ENCODE measurements at regions not wholly inside any gene's neighbourhood (a gene's known extent, or its start where the extent isn't known, plus 50 kb on each side); places are given as distances from the start of the nearest gene placed in this dataset.
"Not testable (repeated sequence)": the region's sequence is repeated elsewhere in the genome, so short reads cannot be mapped to it uniquely, and the experiment has no call there.

- H3K4me3 ChIP-seq (ENCODE audit: low read depth in 1 of 2, low read length in 2 of 2) = no peak overlapping the region
- no peaks in the 10 kb centered on the region for H3K36me3 ChIP-seq (ENCODE audit: insufficient read depth, low read length)
- no peak overlapping the region for H3K27ac ChIP-seq (ENCODE audit: low read depth, low read length)
- no peaks in the 10 kb centered on the region for H3K27me3 ChIP-seq (ENCODE audit: control insufficient read depth in 1 of 2, insufficient read depth in 2 of 2, low read length in 2 of 2)
- no peaks in the 10 kb centered on the region for H3K4me1 ChIP-seq (ENCODE audit: insufficient read depth, low read length)
- H3K9ac ChIP-seq (ENCODE audit: low read length) = no peak overlapping the region
- no peaks in the 10 kb centered on the region for H3K9me3 ChIP-seq (ENCODE audit: low read length)
These were observed 263.2 kb downstream of the GJA1 start for GRCh38 chr6:121698617-121699016.

- H3K27ac ChIP-seq (ENCODE audit: low read depth, low read length); H3K27me3 ChIP-seq (ENCODE audit: control insufficient read depth in 1 of 2, insufficient read depth in 2 of 2, low read length in 2 of 2); H3K4me3 ChIP-seq (ENCODE audit: low read depth in 1 of 2, low read length in 2 of 2); H3K36me3 ChIP-seq (ENCODE audit: insufficient read depth, low read length); H3K9me3 ChIP-seq (ENCODE audit: low read length); H3K4me1 ChIP-seq (ENCODE audit: insufficient read depth, low read length); H3K9ac ChIP-seq (ENCODE audit: low read length): not testable (repeated sequence)
These were observed 267.7 kb downstream of the GJA1 start for GRCh38 chr6:121703129-121703528.

GRCh38 chr6:121711472-121711871, 276.0 kb downstream of the GJA1 start:
- no peak overlapping the region for H3K4me3 ChIP-seq (ENCODE audit: low read depth in 1 of 2, low read length in 2 of 2)
- H3K9ac ChIP-seq (ENCODE audit: low read length) = no peak overlapping the region
- H3K36me3 ChIP-seq (ENCODE audit: insufficient read depth, low read length) = no peaks in the 10 kb centered on the region
- no peak overlapping the region for H3K27ac ChIP-seq (ENCODE audit: low read depth, low read length)
- peaks cover 5% of the 10 kb centered on the region for H3K4me1 ChIP-seq (ENCODE audit: insufficient read depth, low read length)
- no peaks in the 10 kb centered on the region for H3K9me3 ChIP-seq (ENCODE audit: low read length)
- H3K27me3 ChIP-seq (ENCODE audit: control insufficient read depth in 1 of 2, insufficient read depth in 2 of 2, low read length in 2 of 2) = no peaks in the 10 kb centered on the region

GRCh38 chr6:121717686-121718085, 282.2 kb downstream of the GJA1 start:
- Histone ChIP-seq H3K27ac (ENCODE audit: low read depth, low read length) (no peak overlapping the region), H3K9me3 (ENCODE audit: low read length) (no peaks in the 10 kb centered on the region), H3K9ac (ENCODE audit: low read length) (no peak overlapping the region), H3K36me3 (ENCODE audit: insufficient read depth, low read length) (no peaks in the 10 kb centered on the region), H3K4me3 (ENCODE audit: low read depth in 1 of 2, low read length in 2 of 2) (no peak overlapping the region), H3K4me1 (ENCODE audit: insufficient read depth, low read length) (peaks cover 5% of the 10 kb centered on the region), H3K27me3 (ENCODE audit: control insufficient read depth in 1 of 2, insufficient read depth in 2 of 2, low read length in 2 of 2) (no peaks in the 10 kb centered on the region)

- H3K27ac ChIP-seq (ENCODE audit: low read depth, low read length); H3K9ac ChIP-seq (ENCODE audit: low read length): not testable (repeated sequence)
These were observed 285.4 kb downstream of the GJA1 start for GRCh38 chr6:121720867-121721266.

GRCh38 chr6:121723623-121724022, 288.2 kb downstream of the GJA1 start:
- Histone ChIP-seq H3K27me3 (ENCODE audit: control insufficient read depth in 1 of 2, insufficient read depth in 2 of 2, low read length in 2 of 2) (no peaks in the 10 kb centered on the region), H3K4me3 (ENCODE audit: low read depth in 1 of 2, low read length in 2 of 2) (no peak overlapping the region), H3K9me3 (ENCODE audit: low read length) (no peaks in the 10 kb centered on the region), H3K4me1 (ENCODE audit: insufficient read depth, low read length) (no peaks in the 10 kb centered on the region), H3K27ac (ENCODE audit: low read depth, low read length) (no peak overlapping the region), H3K36me3 (ENCODE audit: insufficient read depth, low read length) (no peaks in the 10 kb centered on the region), H3K9ac (ENCODE audit: low read length) (no peak overlapping the region)

More at GRCh38 chr6:121720867-121721266, 285.4 kb downstream of the GJA1 start:
- not testable (repeated sequence) for H3K4me3 ChIP-seq (ENCODE audit: low read depth in 1 of 2, low read length in 2 of 2); H3K27me3 ChIP-seq (ENCODE audit: control insufficient read depth in 1 of 2, insufficient read depth in 2 of 2, low read length in 2 of 2); H3K9me3 ChIP-seq (ENCODE audit: low read length); H3K4me1 ChIP-seq (ENCODE audit: insufficient read depth, low read length); H3K36me3 ChIP-seq (ENCODE audit: insufficient read depth, low read length)

- no peaks in the 10 kb centered on the region for H3K9me3 ChIP-seq (ENCODE audit: low read length)
- no peaks in the 10 kb centered on the region for H3K4me1 ChIP-seq (ENCODE audit: insufficient read depth, low read length)
- no peaks in the 10 kb centered on the region for H3K36me3 ChIP-seq (ENCODE audit: insufficient read depth, low read length)
- no peak overlapping the region for H3K9ac ChIP-seq (ENCODE audit: low read length)
- H3K4me3 ChIP-seq (ENCODE audit: low read depth in 1 of 2, low read length in 2 of 2) = no peak overlapping the region
- no peak overlapping the region for H3K27ac ChIP-seq (ENCODE audit: low read depth, low read length)
- H3K27me3 ChIP-seq (ENCODE audit: control insufficient read depth in 1 of 2, insufficient read depth in 2 of 2, low read length in 2 of 2) = no peaks in the 10 kb centered on the region
These were observed 289.1 kb downstream of the GJA1 start for GRCh38 chr6:121724576-121724975.

GRCh38 chr6:121726596-121726995, 291.1 kb downstream of the GJA1 start:
- Histone ChIP-seq H3K27me3 (ENCODE audit: control insufficient read depth in 1 of 2, insufficient read depth in 2 of 2, low read length in 2 of 2) (no peaks in the 10 kb centered on the region), H3K9ac (ENCODE audit: low read length) (no peak overlapping the region), H3K4me1 (ENCODE audit: insufficient read depth, low read length) (no peaks in the 10 kb centered on the region), H3K4me3 (ENCODE audit: low read depth in 1 of 2, low read length in 2 of 2) (no peak overlapping the region), H3K36me3 (ENCODE audit: insufficient read depth, low read length) (no peaks in the 10 kb centered on the region), H3K27ac (ENCODE audit: low read depth, low read length) (no peak overlapping the region), H3K9me3 (ENCODE audit: low read length) (no peaks in the 10 kb centered on the region)

GRCh38 chr6:121730616-121731015, 295.2 kb downstream of the GJA1 start:
- Histone ChIP-seq H3K4me3 (ENCODE audit: low read depth in 1 of 2, low read length in 2 of 2) (no peak overlapping the region), H3K27me3 (ENCODE audit: control insufficient read depth in 1 of 2, insufficient read depth in 2 of 2, low read length in 2 of 2) (no peaks in the 10 kb centered on the region), H3K9ac (ENCODE audit: low read length) (no peak overlapping the region), H3K27ac (ENCODE audit: low read depth, low read length) (no peak overlapping the region), H3K36me3 (ENCODE audit: insufficient read depth, low read length) (no peaks in the 10 kb centered on the region), H3K4me1 (ENCODE audit: insufficient read depth, low read length) (no peaks in the 10 kb centered on the region), H3K9me3 (ENCODE audit: low read length) (no peaks in the 10 kb centered on the region)

- H3K27me3 ChIP-seq (ENCODE audit: control insufficient read depth in 1 of 2, insufficient read depth in 2 of 2, low read length in 2 of 2) = no peaks in the 10 kb centered on the region
- no peaks in the 10 kb centered on the region for H3K9me3 ChIP-seq (ENCODE audit: low read length)
- H3K4me3 ChIP-seq (ENCODE audit: low read depth in 1 of 2, low read length in 2 of 2) = no peak overlapping the region
- H3K27ac ChIP-seq (ENCODE audit: low read depth, low read length) = no peak overlapping the region
- no peak overlapping the region for H3K9ac ChIP-seq (ENCODE audit: low read length)
- no peaks in the 10 kb centered on the region for H3K36me3 ChIP-seq (ENCODE audit: insufficient read depth, low read length)
- H3K4me1 ChIP-seq (ENCODE audit: insufficient read depth, low read length) = no peaks in the 10 kb centered on the region
These were observed 295.9 kb downstream of the GJA1 start for GRCh38 chr6:121731381-121731780.

GRCh38 chr6:121732641-121733040, 297.2 kb downstream of the GJA1 start:
- H3K27ac ChIP-seq (ENCODE audit: low read depth, low read length) = no peak overlapping the region
- no peak overlapping the region for H3K4me3 ChIP-seq (ENCODE audit: low read depth in 1 of 2, low read length in 2 of 2)
- H3K4me1 ChIP-seq (ENCODE audit: insufficient read depth, low read length) = no peaks in the 10 kb centered on the region
- H3K9ac ChIP-seq (ENCODE audit: low read length) = no peak overlapping the region
- H3K36me3 ChIP-seq (ENCODE audit: insufficient read depth, low read length) = no peaks in the 10 kb centered on the region
- H3K9me3 ChIP-seq (ENCODE audit: low read length) = no peaks in the 10 kb centered on the region
- no peaks in the 10 kb centered on the region for H3K27me3 ChIP-seq (ENCODE audit: control insufficient read depth in 1 of 2, insufficient read depth in 2 of 2, low read length in 2 of 2)

- Histone ChIP-seq H3K4me3 (ENCODE audit: low read depth in 1 of 2, low read length in 2 of 2) (no peak overlapping the region), H3K4me1 (ENCODE audit: insufficient read depth, low read length) (no peaks in the 10 kb centered on the region), H3K9me3 (ENCODE audit: low read length) (no peaks in the 10 kb centered on the region), H3K27ac (ENCODE audit: low read depth, low read length) (no peak overlapping the region), H3K27me3 (ENCODE audit: control insufficient read depth in 1 of 2, insufficient read depth in 2 of 2, low read length in 2 of 2) (no peaks in the 10 kb centered on the region), H3K9ac (ENCODE audit: low read length) (no peak overlapping the region), H3K36me3 (ENCODE audit: insufficient read depth, low read length) (no peaks in the 10 kb centered on the region)
These were observed 297.8 kb downstream of the GJA1 start for GRCh38 chr6:121733234-121733633.

Data from muscle layer of colon (tissue), 2 donors.